CD1c-positive myeloid dendritic cell (primary cell): ENCODE measurements at regions not wholly inside any gene's neighbourhood (a gene's known extent, or its start where the extent isn't known, plus 50 kb on each side); places are given as distances from the start of the nearest gene placed in this dataset.

Experiments
- DNase-seq: peaks from one replicate; pipeline ENCODE4 v3.0.0-alpha.2; 2016; ENCODE audit errors: extremely low spot score

DNA sequence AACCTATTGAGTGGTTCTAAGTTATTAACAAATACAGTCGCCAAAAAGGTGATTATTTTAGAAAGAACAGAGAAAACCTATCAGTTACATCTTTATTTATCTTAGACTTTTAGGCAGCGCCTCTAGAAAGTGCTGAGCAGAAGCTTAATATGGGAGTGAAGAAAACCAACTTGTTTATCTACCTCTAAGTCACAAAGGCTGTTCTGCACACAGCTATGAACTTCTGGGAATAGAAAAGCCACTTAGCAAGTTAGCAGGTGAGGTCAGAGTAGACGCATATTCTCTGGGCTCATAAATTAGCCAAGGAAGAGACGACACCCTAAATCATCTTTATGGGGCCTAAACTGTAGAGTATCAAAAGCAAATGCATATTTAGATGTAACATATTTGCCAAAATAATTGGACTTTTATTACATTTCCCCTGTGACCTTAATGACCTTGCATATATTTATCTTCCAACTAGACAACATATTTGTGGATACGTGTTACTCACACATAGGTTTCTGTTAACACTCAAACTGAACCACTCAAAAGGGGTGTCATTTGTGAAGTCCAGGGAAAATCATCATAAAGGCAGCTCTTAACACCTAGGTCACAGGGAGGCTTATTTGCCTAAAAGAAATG, 267.1 kb downstream of the ADGB start:
- no peak for DNase-seq

DNA sequence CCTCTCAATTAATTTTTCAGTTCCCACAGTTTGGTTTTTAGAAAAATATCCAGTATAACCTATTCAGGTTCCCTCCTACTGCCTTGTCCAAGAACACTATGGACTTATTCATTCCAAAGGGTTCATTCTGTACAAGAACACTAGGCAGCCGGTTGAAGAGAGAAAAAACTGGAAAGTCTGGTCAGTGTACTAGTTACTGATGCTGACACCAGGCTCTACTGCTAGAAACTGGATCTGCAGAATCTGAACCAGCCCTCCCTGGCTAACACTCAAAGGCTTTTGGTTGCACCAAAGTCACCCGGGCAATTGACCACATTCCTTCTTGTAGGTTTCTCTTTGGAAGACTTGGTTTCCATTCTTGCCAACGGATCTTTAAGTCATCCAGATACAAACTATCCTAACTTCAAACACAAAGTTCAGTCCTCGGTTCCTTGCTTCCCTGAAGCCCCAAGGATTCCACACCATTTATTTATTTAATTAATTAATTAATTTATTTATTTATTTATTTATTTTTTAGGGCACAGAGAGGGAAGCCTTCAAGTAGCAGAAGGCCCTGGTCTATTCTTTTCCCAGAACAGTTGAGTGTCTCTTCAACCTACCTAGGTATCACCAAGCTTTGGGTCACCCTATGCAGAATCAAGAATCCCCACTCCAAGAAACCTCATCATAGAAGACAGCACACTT, 268.1 kb downstream of the ADGB start:
- no peak for DNase-seq

DNA sequence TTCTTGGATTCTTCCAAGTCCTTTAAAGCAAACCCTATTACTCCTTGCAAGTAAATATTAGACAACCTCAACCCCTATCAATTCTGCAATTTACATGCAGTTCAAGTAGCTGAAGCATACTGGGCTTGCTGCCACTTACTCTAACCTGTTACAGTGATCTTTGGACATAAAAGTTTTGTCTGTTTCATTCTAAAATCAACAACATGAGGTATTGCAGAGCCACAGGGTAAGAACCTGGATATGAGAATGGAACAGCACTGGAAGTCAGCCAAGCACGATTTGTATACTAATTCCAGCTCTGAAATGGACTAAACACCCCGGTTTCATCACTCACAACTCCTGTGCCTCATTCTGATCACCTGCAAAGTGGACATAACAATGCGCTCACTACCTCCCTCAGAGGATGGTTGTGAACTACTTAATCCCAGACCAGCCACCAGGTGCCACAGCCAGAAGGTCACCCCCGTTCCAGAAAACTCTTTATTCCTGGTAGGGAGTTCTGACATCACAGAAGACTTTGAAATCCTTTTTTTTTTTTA, 270.0 kb downstream of the ADGB start:
- DNase-seq = no peak

DNA sequence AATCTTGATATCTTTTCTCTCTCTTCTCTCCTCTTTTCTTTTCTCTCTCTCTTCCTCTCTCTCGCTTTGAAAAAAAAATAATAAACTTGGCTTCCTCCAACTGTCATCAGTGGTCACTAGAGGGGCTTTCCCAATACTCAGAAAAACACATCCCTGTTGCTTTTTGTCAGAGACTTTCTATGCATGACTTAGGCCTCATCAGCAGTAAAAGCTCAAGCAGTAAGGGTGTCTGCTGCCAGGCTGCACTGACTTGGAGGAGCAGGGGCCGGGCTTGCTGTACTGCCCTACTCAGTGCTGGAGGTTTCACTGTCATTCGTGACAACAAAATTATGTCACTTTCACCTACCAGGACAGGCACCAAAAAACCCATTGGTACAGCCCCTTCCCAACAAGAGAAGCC, 272.0 kb downstream of the ADGB start:
- DNase-seq = no peak

DNA sequence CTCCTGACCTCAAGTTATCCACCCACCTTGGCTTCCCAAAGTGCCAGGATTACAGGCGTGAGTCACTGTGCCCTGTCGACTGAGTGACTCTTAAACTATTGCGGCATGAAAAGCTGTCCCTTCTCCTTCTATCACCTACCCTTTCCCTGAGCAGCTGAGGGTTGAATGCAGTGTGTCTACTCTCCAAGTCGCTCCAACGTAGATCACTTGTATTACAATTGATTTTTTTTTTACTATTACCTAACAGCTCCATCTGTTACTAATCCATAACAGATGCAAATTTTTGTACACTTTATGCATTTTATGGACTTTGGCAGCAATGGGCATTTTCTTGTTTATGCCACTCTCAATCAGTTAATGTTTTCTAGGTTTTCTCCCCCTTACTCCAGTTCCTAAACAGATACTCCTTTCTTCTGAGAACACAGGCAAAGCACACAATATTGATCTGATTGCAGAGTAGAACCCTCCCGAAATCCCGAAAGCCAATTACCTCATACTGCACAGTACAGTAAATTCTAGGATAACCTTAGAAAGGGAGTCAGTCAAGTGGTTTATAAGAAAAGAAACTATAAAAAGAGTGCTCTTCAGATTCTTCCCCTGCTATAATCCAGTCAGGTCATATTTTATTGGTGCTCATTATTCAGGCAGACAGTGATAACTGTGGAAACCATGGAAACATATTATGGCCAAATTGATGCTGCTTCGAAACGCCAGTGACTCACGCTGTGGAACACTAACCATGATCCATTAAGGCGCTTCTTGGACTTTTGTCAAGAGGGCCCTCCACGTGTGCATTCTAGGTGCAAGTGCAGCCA, 273.0 kb downstream of the ADGB start:
- DNase-seq = no peak

DNA sequence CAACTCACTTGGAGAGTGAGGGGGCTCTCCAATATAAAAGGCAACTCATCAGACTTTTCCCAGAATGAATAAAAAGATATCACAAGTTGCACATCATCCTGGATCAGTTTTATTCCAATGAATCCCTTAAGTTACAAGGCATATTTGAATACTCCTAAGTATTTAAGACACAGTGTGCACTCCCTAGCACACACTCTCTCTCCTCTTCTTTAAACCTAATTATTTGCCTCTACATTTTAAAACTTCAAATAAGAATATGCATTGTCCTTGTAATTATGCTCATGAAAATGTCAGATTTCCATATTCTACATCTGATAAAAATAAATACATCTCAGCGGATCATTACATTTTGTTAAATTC, 273.6 kb downstream of the ADGB start:
- no peak for DNase-seq

DNA sequence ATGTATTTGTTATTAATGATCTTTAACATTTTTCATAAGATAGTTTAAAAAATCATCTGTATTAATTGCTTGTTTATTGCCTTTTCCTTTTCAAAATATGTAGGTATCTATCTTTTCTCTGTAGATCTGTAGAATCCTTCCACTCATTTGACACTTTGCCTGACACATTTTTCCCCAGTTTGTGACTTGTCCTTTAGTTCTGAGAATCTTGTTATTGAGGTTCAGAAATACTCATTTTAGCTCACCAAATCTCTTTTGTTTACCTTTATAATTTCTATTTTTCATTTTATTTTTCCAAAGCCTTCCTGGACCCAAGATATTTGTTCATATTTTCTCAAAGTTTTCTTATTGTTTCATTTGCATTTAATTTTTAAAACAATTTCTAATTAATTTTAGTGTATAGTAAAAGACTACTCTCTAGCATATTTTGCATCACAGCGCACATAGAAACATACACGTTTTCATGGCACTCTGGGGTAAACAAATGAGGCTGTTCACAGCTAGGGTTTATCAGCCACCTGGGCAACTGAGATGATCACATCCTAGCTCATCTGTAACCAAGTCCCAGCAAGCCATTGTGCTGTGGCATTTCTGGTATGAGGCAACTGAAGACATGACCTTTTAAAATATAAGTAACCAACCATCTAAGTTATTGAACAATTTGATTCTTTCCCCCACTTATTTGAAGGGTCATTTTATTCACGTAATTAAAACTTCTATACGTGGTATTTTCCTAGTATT, 275.7 kb downstream of the ADGB start:
- DNase-seq = no peak

DNA sequence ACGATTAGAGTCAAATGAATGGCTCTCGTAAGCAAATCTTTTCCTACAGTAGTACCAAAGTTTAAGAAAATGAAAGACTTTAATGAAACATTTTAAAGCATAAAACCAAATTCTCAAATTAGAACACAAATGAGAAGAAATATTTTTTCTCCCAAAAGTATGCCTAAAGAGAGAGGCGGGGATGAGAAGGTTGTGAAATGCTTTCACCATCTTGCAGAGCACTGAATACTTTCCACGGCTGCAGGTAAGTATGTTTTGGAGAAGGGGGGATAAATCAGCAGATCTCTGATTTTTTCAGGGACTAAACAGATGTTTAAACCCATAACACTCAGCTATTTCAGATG, 277.1 kb downstream of the ADGB start:
- DNase-seq = no peak

DNA sequence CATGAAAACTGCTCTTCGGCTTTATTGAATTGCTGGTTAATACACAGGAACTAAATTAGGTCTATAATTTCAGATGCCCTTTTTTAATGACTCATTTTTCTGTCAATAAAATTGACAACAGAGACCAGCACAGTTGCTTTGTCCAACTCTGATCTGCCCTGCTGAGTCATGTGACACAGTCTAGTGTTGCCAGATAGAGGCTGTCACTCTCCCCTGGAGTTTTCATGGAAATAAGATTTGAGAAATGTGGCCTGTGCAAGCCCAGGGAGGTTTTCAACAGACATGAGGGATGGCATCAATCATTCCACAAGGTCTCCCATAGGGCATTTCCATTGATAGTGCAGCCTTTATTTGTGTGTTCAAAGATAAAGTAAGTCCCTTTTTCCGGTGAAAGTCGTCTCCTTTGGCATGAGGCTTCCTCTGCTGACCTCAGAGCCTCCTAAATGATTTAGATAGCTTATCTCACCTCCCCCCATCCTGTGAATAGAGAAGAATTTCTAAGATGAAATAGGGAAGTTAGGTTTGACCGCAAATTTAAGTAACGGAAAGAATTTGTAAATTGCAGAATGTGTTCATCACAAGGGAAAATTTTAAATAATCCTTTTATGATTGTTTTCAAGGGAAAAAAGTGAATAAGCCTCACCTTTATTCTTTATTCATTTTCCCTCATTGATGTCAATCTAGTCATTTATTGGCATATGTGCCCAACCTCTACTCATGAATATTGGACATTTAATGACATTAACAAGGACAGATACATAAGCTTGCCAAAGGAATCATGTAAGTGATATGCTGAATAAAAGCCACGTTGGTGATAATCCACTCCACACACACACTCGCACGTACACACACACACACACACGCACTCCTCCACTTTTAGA, 277.7 kb downstream of the ADGB start:
- DNase-seq = peak; percentile 76

DNA sequence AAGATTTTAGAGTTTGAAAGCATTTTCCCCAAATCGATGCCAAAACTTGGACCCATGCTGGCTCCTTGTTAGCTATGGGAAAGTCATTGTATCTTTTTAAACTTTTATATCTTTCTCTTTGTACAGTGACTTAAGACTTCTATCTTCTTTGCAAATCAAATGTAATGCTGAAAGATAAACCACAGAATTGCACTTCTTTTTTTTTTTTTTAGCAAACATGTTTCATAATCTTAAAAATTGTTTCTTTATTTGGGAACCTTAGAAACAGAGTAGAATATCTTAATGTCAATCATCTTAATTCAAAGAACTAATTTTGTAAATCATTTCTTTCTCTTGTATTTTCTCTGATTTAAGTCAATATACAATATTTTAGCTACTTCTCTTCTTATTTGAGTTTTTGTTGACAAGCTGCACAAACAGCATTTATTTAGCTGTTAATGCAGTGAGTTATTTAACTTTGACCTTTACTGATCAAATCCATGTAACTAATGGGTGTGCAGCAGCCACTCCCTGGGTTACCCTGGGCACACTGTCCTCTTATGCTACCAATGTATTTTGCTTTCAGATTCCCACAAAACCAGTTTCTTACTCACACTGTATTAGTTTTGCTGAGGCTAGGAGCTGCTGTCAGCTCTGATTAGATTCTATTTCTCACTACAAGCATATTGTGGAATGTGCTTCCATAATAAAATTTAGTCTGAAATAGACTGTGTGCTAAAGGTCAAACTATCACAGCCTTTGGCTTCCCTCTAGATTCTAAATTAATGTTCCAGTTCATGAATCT, 279.6 kb downstream of the ADGB start:
- peak; percentile 21 for DNase-seq

DNA sequence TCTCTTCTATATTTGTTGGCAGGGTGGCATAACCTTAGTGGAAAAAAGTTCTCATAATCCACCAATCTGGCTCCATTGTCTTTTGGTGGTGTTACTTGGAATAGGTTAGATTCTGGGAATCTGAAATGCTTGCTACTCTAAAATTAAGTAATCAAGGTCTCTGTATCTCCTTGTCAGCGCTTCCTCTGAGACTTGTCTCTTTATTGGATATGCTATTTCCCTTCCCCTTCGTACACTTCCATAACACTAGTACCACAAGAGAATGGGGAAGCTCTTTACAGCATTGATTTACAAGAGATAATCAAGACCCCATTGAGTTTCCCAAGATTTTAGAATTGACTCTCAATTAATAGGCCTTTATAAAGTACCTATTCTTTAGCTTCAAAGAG, 280.2 kb downstream of the ADGB start:
- peak; percentile 57 for DNase-seq

DNA sequence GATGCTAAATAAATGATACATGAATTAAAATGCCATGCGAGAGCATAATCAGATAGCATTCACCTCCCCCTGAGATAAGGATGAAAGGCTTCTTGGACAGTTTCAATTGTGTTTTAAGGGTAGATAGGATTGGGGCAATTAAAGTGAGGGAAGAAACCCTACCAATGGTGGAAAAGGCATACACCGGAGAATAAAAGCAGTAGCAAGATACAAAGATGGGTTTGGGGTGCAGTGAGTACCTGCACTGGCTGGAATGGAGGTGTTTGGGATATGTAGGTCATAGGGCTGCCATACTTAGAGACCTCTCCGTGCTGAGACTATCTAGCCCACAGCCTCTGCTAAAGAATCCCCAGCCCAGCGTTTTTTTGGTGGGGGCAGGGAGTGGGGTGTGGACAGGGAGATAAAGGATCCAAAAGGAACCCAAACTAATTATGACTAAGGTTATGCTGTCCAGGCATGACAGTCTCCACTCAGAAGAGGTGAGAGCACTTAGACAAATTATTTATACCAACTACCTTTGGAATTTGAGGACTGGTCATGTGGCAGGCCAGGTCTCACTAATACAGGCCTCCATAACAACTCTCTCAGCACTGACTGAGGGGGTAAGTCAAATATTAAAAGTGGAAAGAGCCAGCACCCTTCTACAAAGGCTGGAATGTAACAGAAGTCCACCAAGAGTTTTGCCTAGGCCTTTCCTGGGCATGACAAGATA, 280.8 kb downstream of the ADGB start:
- DNase-seq = no peak

DNA sequence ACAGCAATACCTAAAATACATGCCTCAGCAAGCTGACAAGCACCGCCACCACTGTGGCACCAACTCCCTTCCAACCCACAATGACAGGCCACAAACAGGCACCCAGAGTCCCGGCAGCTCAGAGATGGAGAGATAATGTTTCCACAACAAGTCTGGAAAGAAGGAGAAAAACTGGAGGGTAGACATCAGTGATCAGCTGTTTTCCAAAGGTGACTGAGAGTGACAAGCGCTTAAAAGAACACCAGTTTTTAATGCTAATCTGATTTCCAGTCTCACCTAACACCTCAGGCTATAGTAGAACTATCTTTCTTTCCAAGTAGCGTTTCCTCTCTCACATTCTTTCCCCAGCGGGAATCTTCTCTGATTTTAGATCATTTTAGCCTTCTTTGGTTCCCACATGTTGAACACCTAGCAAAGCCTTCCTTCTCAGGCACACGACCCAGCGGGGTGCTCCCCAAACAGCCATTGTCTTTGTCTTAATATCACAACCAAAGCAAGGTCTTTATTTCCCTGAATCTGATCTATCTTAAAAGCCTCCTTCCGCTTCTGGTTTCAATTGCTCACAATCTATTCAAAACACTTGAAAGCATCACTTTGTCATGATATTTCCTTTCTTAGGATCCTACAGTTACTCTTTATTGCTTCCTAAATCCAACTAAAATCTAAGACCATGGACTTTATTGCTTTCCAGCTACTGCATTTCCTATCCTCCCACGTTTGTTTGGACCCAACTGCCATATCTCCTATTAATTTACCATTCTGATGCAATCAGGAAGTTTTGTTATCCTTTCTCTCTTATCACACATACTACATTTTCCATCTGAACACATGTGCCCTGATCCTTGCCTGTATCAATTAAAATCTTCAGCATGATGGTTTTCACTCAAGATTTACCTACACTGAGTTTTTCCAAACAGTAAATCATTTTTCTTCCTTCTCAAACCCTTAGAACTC, 282.7 kb downstream of the ADGB start:
- no peak for DNase-seq

DNA sequence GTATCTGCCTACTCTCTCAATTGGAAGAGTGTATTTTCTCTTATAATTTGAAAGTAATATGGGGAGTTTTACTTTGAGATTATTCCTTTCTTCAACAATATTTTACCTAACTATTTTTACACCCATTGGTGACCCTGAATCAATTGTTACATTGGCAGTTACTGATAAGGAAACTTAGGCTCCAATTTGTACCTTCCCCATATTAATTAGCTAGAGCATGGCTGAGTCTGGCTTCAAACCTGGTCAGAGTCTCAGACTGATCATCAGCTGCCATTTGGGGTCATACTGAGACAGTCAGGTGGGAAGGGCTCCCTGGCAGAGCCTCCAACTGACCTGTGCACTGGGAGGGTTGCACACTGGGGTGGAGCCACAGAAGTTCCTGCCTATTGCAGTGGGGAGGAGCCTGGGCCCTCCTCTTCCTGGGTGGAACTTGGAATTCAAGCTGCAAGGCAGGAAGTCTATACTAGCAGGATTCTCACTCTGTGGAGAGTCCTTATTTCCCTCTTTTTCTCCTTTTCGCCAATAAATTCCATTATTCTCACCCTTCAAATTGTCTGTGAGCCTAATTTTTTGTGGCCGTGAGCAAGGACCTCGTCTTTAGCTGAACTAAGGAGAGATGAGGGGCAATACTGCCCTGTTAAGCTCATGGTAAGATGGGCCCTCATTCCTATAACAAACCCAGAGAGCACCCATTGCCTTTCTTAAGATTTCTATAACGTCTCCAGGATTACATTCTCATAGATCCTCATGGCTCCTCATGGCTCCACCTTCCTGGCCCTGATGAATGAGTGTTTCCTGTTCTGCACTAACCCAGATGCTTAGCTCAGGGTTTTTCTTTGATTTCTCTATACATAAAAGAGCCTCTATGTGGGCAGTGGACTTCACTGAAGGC, 285.1 kb downstream of the ADGB start:
- no peak for DNase-seq

DNA sequence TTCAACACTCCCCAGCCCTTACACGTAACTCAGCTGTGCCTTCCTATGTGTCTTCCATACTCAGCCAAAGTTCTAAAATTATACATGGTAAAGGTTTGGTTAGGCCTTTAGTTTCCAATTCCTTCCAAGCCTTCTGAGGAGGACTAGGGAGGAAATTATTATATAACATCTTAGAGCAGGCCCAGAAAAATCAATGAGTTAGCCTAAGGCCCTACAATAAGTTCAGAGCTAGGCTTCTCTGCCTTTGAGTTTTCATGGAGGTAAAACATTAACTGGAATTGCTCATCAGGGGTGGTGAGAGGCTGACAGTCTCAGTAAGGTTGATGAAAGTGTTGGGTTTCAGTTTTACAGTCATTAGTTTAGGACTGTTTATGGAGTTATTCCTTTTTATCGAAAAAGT, 286.0 kb downstream of the ADGB start:
- no peak for DNase-seq

DNA sequence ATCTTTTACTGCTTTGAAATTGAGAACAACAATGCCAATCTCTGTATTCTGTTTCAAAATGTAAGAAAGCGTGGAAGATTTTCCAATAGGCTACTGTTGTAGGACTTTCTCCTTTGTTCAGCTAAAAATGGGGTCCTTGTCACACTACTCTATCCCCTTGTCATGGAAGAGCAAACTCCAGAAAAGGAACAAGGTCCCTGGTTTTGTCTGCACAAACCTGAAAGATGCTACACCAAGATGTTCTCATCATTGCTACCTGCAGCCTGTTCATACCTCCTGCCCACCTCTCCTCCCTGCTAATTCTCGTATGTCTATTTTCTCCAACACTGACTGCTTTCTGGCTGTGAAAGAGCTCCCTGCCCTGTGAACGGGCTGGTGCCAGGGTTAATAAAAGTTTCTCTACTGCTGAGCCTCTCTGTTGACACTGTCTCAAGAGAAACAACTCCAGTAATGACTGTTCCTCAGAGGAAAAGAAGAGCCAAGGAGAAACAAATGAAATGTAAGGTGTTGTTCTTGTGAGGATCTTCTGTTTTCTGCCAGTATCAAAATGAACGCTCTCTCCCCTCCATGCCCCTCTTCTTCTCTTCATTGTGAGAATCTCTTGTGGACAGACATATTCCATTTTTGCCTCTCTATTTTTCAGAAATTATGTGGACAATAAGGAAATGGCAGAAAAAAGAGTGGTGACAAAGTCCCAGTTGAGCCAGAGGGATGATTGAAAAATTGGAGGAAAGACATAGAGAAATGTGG, 287.1 kb downstream of the ADGB start:
- no peak for DNase-seq
